Fibroblast of lung (primary cell): ENCODE measurements at regions not wholly inside any gene's neighbourhood (a gene's known extent, or its start where the extent isn't known, plus 50 kb on each side); places are given as distances from the start of the nearest gene placed in this dataset.
A peak's percentile ranks its signal among the peaks of the same experiment; 100 is the strongest.

Experiments used
- DNase-seq, 2 donors: peaks; one replicate each; pipeline versions ENCODE4 v3.0.0 to v3.0.0-alpha.2; 2010; ENCODE audit warnings: low read depth in 2 of 2
- H2AFZ ChIP-seq: 2 replicates; pipeline ENCODE4 v1.5.1; 2012; ENCODE audit warnings: low read length, control low read depth, inconsistent platforms
- H3K27ac ChIP-seq: 2 replicates; pipeline ENCODE4 v1.5.1; 2011; ENCODE audit warnings: low read length, control low read depth; ENCODE audit not compliant: insufficient read depth
- H3K27me3 ChIP-seq: 2 replicates; pipeline ENCODE4 v1.5.1; 2011; ENCODE audit warnings: mild to moderate bottlenecking, low read length; ENCODE audit not compliant: control insufficient read depth, insufficient read depth
- H3K36me3 ChIP-seq: 2 replicates; pipeline ENCODE4 v1.5.1; 2011; ENCODE audit warnings: low read length; ENCODE audit not compliant: control insufficient read depth, insufficient read depth
- H3K4me1 ChIP-seq: 2 replicates; pipeline ENCODE4 v1.5.1; 2011; ENCODE audit warnings: low read length; ENCODE audit not compliant: control insufficient read depth, insufficient read depth; ENCODE audit errors: extremely low read depth
- H3K4me2 ChIP-seq: 2 replicates; pipeline ENCODE4 v1.5.1; 2011; ENCODE audit warnings: low read length, control low read depth; ENCODE audit not compliant: insufficient read depth; ENCODE audit errors: extremely low read depth
- H3K4me3 ChIP-seq, 4 experiments: fragments of 200-600 bp in 1 of 4; sonication (generic) in 1 of 4; replicated peaks in 1 of 4; 2 replicates each; pipeline ENCODE4 v1.5.1; 2011 to 2016; ENCODE audit warnings: low read length in 4 of 4, low read depth in 3 of 4, mild to moderate bottlenecking in 3 of 4, control low read depth in 2 of 4, inconsistent platforms in 1 of 4, mixed read lengths in 1 of 4; ENCODE audit not compliant: insufficient read depth in 1 of 4; ENCODE audit errors: control extremely low read depth in 1 of 4
- H3K79me2 ChIP-seq: 2 replicates; pipeline ENCODE4 v1.5.1; 2012; ENCODE audit warnings: mild to moderate bottlenecking, low read length, inconsistent platforms; ENCODE audit not compliant: control insufficient read depth, insufficient read depth
- H3K9ac ChIP-seq: 2 replicates; pipeline ENCODE4 v1.5.1; 2011; ENCODE audit warnings: mild to moderate bottlenecking, low read length, control low read depth; ENCODE audit not compliant: insufficient read depth
- H3K9me3 ChIP-seq: 2 replicates; pipeline ENCODE4 v1.5.1; 2012; ENCODE audit warnings: low read depth, low read length; ENCODE audit not compliant: control insufficient read depth, insufficient read depth
- H4K20me1 ChIP-seq: 2 replicates; pipeline ENCODE4 v1.5.1; 2011; ENCODE audit warnings: low read length; ENCODE audit not compliant: control insufficient read depth, insufficient read depth; ENCODE audit errors: extremely low read depth
- EZH2 ChIP-seq: IDR thresholded peaks from 2 replicates; pipeline ENCODE4 v1.5.1; 2012; ENCODE audit warnings: low read length, control low read depth, mild to moderate bottlenecking; ENCODE audit errors: missing control alignments
- TF ChIP-seq, protein P1 (sequence below), 2 donors: IDR thresholded peaks in 1 of 2; conservative IDR thresholded peaks in 1 of 2; 1 replicate in 1 of 2; 2 replicates in 1 of 2; pipeline ENCODE4 v1.5.1; 2011 to 2012; ENCODE audit warnings: low read length in 2 of 2, control low read depth in 1 of 2, inconsistent platforms in 1 of 2, low read depth in 1 of 2, mild to moderate bottlenecking in 1 of 2

GRCh38 chr2:237198164-237198855 is 112.6 kb downstream of the COPS8 start:
- H3K4me2 ChIP-seq = peak overlapping the region; percentile 6
- H3K79me2 ChIP-seq = no peaks in the 10 kb centered on the region
- peak overlapping the region; percentile 65 for H3K27ac ChIP-seq
- no peak for TF ChIP-seq EZH2
- TF ChIP-seq, protein P1, sequence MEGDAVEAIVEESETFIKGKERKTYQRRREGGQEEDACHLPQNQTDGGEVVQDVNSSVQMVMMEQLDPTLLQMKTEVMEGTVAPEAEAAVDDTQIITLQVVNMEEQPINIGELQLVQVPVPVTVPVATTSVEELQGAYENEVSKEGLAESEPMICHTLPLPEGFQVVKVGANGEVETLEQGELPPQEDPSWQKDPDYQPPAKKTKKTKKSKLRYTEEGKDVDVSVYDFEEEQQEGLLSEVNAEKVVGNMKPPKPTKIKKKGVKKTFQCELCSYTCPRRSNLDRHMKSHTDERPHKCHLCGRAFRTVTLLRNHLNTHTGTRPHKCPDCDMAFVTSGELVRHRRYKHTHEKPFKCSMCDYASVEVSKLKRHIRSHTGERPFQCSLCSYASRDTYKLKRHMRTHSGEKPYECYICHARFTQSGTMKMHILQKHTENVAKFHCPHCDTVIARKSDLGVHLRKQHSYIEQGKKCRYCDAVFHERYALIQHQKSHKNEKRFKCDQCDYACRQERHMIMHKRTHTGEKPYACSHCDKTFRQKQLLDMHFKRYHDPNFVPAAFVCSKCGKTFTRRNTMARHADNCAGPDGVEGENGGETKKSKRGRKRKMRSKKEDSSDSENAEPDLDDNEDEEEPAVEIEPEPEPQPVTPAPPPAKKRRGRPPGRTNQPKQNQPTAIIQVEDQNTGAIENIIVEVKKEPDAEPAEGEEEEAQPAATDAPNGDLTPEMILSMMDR (conservative IDR thresholded peaks at IDR 0.05 in 1 of 2, IDR thresholded peaks at IDR 0.05 in 1 of 2; ENCODE audit: low read depth in 1 of 2, low read length in 2 of 2) = no peak
- H3K27me3 ChIP-seq = no peaks in the 10 kb centered on the region
- no peaks in the 10 kb centered on the region for H4K20me1 ChIP-seq
- no peak overlapping the region for H3K9ac ChIP-seq
- peak; percentile 61 to 79 for DNase-seq
- H3K36me3 ChIP-seq = no peaks in the 10 kb centered on the region
- no peak overlapping the region for H2AFZ ChIP-seq
- H3K4me3 ChIP-seq = no peak overlapping the region
- peaks cover 48% of the 10 kb centered on the region for H3K4me1 ChIP-seq
- no peaks in the 10 kb centered on the region for H3K9me3 ChIP-seq

DNA sequence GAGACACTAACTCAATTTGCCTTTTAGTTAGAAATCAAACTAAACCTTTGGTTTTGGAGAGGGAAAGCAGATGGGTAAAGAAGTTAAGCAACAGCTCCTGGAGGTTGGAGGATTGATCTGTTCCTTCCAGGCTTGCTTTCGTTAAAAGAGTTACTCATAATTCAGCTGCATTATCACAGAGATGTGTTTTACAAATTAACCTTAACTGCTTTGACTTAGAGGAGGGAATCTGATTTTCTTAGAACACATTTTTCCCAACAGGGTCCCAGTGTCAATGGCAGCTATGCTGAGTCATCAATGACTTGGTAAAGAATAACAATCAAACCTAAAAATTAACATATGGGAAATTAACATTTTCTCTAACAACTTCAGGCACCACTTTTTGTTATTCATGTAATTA is 113.4 kb downstream of the COPS8 start:
- H3K9me3 ChIP-seq = no peaks in the 10 kb centered on the region
- no peaks in the 10 kb centered on the region for H3K36me3 ChIP-seq
- no peaks in the 10 kb centered on the region for H3K27me3 ChIP-seq
- peak overlapping the region; percentile 65 for H3K27ac ChIP-seq
- H3K4me1 ChIP-seq = peaks cover 49% of the 10 kb centered on the region
- DNase-seq = peak; percentile 64 to 73
- H4K20me1 ChIP-seq = no peaks in the 10 kb centered on the region
- no peaks in the 10 kb centered on the region for H3K79me2 ChIP-seq
- H3K4me2 ChIP-seq = no peak overlapping the region
- no peak for TF ChIP-seq EZH2
- TF ChIP-seq, protein P1 (conservative IDR thresholded peaks at IDR 0.05 in 1 of 2, IDR thresholded peaks at IDR 0.05 in 1 of 2; ENCODE audit: low read depth in 1 of 2, low read length in 2 of 2) = no peak
- no peak overlapping the region for H3K9ac ChIP-seq
- no peak overlapping the region for H3K4me3 ChIP-seq
- H2AFZ ChIP-seq = no peak overlapping the region

GRCh38 chr2:237199577-237199976 is 113.9 kb downstream of the COPS8 start:
- peaks cover 49% of the 10 kb centered on the region for H3K4me1 ChIP-seq
- peak overlapping the region; percentile 26 for H3K9ac ChIP-seq
- H3K4me2 ChIP-seq = no peak overlapping the region
- H3K9me3 ChIP-seq = no peaks in the 10 kb centered on the region
- no peaks in the 10 kb centered on the region for H3K27me3 ChIP-seq
- H3K36me3 ChIP-seq = no peaks in the 10 kb centered on the region
- no peaks in the 10 kb centered on the region for H4K20me1 ChIP-seq
- H3K4me3 ChIP-seq = no peak overlapping the region
- TF ChIP-seq, protein P1 (conservative IDR thresholded peaks at IDR 0.05 in 1 of 2, IDR thresholded peaks at IDR 0.05 in 1 of 2; ENCODE audit: low read depth in 1 of 2, low read length in 2 of 2) = no peak
- TF ChIP-seq EZH2 = no peak
- no peaks in the 10 kb centered on the region for H3K79me2 ChIP-seq
- peak overlapping the region; percentile 65 for H3K27ac ChIP-seq
- DNase-seq = no peak
- no peak overlapping the region for H2AFZ ChIP-seq
